ENCODE measurements at regions not wholly inside any gene's neighbourhood (a gene's known extent, or its start where the extent isn't known, plus 50 kb on each side); places are given as distances from the start of the nearest gene placed in this dataset.

- dilution Hi-C loops (cut with MboI; ENCODE audit: extremely low pct_ligation_motif_present, low sequenced_read_pairs): no loop called here
- no peaks in the 10 kb centered on the region for H3K79me2 ChIP-seq (ENCODE audit: control insufficient read depth, insufficient read depth, low read length)
- H2AFZ ChIP-seq (ENCODE audit: control insufficient read depth, low read length): no peak overlapping the region
- H3K4me2 ChIP-seq (ENCODE audit: control insufficient read depth, extremely low read depth, insufficient read depth, low read depth, low read length): no peak overlapping the region
- no peaks in the 10 kb centered on the region for H3K4me1 ChIP-seq (ENCODE audit: control insufficient read depth, extremely low read depth, insufficient read depth, low read length)
- H3K27ac ChIP-seq (ENCODE audit: control insufficient read depth, insufficient read depth, low read length): no peak overlapping the region
- H4K20me1 ChIP-seq (ENCODE audit: control insufficient read depth, extremely low read depth, insufficient read depth, low read length): no peaks in the 10 kb centered on the region
- H3K9ac ChIP-seq (ENCODE audit: control insufficient read depth, extremely low read depth, insufficient read depth, low read length): no peak overlapping the region
- H3K9me3 ChIP-seq (ENCODE audit: control insufficient read depth, low read depth, low read length): no peaks in the 10 kb centered on the region
- H3K9me1 ChIP-seq (ENCODE audit: control insufficient read depth, extremely low read depth, insufficient read depth, low read length): no peaks in the 10 kb centered on the region
- H3K36me3 ChIP-seq (ENCODE audit: control insufficient read depth in 2 of 2, extremely low read depth in 1 of 2, insufficient read depth in 2 of 2, low read length in 2 of 2): no peaks in the 10 kb centered on the region
- TF ChIP-seq EZH2 (IDR thresholded peaks at IDR 0.05; ENCODE audit: low read length): no peak
- TF ChIP-seq CTCF (optimal IDR thresholded peaks at IDR 0.05 in 1 of 3, IDR thresholded peaks at IDR 0.05 in 1 of 3, conservative IDR thresholded peaks at IDR 0.05 in 1 of 3; ENCODE audit: extremely low read depth in 1 of 3, insufficient read depth in 2 of 3, low read length in 3 of 3): no peak
- DNase-seq (ENCODE audit: low read depth, low spot score) (no peak), FAIRE-seq (no peak)
- H3K27me3 ChIP-seq (ENCODE audit: control insufficient read depth, extremely low read depth, insufficient read depth, low read length): no peaks in the 10 kb centered on the region
- H3K4me3 ChIP-seq (ENCODE audit: control insufficient read depth in 2 of 3, extremely low read depth in 1 of 3, insufficient read depth in 2 of 3, low read depth in 1 of 3, low read length in 3 of 3): no peak overlapping the region
Measured at GRCh38 chr18:25612466-25612865, 260.5 kb upstream of the ZNF521 start.

GRCh38 chr18:25608091-25608490 is 256.1 kb upstream of the ZNF521 start:
- no peaks in the 10 kb centered on the region for H3K9me1 ChIP-seq (ENCODE audit: control insufficient read depth, extremely low read depth, insufficient read depth, low read length)
- dilution Hi-C loops (cut with MboI; ENCODE audit: extremely low pct_ligation_motif_present, low sequenced_read_pairs): no loop called here
- H3K27me3 ChIP-seq (ENCODE audit: control insufficient read depth, extremely low read depth, insufficient read depth, low read length): no peaks in the 10 kb centered on the region
- no peak overlapping the region for H3K4me3 ChIP-seq (ENCODE audit: control insufficient read depth in 2 of 3, extremely low read depth in 1 of 3, insufficient read depth in 2 of 3, low read depth in 1 of 3, low read length in 3 of 3)
- H3K79me2 ChIP-seq (ENCODE audit: control insufficient read depth, insufficient read depth, low read length): no peaks in the 10 kb centered on the region
- H3K27ac ChIP-seq (ENCODE audit: control insufficient read depth, insufficient read depth, low read length): no peak overlapping the region
- H3K4me1 ChIP-seq (ENCODE audit: control insufficient read depth, extremely low read depth, insufficient read depth, low read length): no peaks in the 10 kb centered on the region
- no peaks in the 10 kb centered on the region for H3K9me3 ChIP-seq (ENCODE audit: control insufficient read depth, low read depth, low read length)
- H3K36me3 ChIP-seq (ENCODE audit: control insufficient read depth in 2 of 2, extremely low read depth in 1 of 2, insufficient read depth in 2 of 2, low read length in 2 of 2): no peaks in the 10 kb centered on the region
- H2AFZ ChIP-seq (ENCODE audit: control insufficient read depth, low read length): no peak overlapping the region
- no peaks in the 10 kb centered on the region for H4K20me1 ChIP-seq (ENCODE audit: control insufficient read depth, extremely low read depth, insufficient read depth, low read length)
- H3K9ac ChIP-seq (ENCODE audit: control insufficient read depth, extremely low read depth, insufficient read depth, low read length): no peak overlapping the region
- FAIRE-seq: no peak
- no peak for DNase-seq (ENCODE audit: low read depth, low spot score)
- TF ChIP-seq CTCF (optimal IDR thresholded peaks at IDR 0.05 in 1 of 3, IDR thresholded peaks at IDR 0.05 in 1 of 3, conservative IDR thresholded peaks at IDR 0.05 in 1 of 3; ENCODE audit: extremely low read depth in 1 of 3, insufficient read depth in 2 of 3, low read length in 3 of 3) (no peak), EZH2 (IDR thresholded peaks at IDR 0.05; ENCODE audit: low read length) (no peak)
- no peak overlapping the region for H3K4me2 ChIP-seq (ENCODE audit: control insufficient read depth, extremely low read depth, insufficient read depth, low read depth, low read length)

Data from keratinocyte (primary cell).